ENCODE measurements at regions not wholly inside any gene's neighbourhood (a gene's known extent, or its start where the extent isn't known, plus 50 kb on each side); places are given as distances from the start of the nearest gene placed in this dataset.
"Not testable (repeated sequence)": the region's sequence is repeated elsewhere in the genome, so short reads cannot be mapped to it uniquely, and the experiment has no call there.

GRCh38 chr2:76697439-76697838 is 824.7 kb downstream of the LRRTM4 start:
- DNase-seq, result not testable (repeated sequence)

- no peak for DNase-seq
These were observed 829.3 kb downstream of the LRRTM4 start for GRCh38 chr2:76692908-76693307.

GRCh38 chr2:76688732-76689131 is 833.4 kb downstream of the LRRTM4 start:
- no peak for DNase-seq

GRCh38 chr2:76687923-76688322 is 834.3 kb downstream of the LRRTM4 start:
- DNase-seq, result no peak

- DNase-seq, result no peak
These were observed 837.4 kb downstream of the LRRTM4 start for GRCh38 chr2:76684756-76685155.

GRCh38 chr2:76679025-76679396 is 843.2 kb downstream of the LRRTM4 start:
- no peak for DNase-seq

GRCh38 chr2:76678383-76679024 is 843.7 kb downstream of the LRRTM4 start:
- DNase-seq, result no peak

GRCh38 chr2:76675212-76675611 is 847.0 kb downstream of the LRRTM4 start:
- no peak for DNase-seq

GRCh38 chr2:76672798-76673197 is 849.4 kb downstream of the LRRTM4 start:
- no peak for DNase-seq

- no peak for DNase-seq
These were observed 852.2 kb downstream of the LRRTM4 start for GRCh38 chr2:76669966-76670465.

GRCh38 chr2:76668279-76668678 is 853.9 kb downstream of the LRRTM4 start:
- DNase-seq, result no peak

- no peak for DNase-seq
These were observed 854.3 kb downstream of the LRRTM4 start for GRCh38 chr2:76667821-76668271.

GRCh38 chr2:76642129-76642528 is 880.0 kb downstream of the LRRTM4 start:
- no peak for DNase-seq

GRCh38 chr2:76641506-76641905 is 880.7 kb downstream of the LRRTM4 start:
- DNase-seq, result no peak

GRCh38 chr2:76640905-76641304 is 881.3 kb downstream of the LRRTM4 start:
- DNase-seq, result no peak

GRCh38 chr2:76639171-76639680 is 883.0 kb downstream of the LRRTM4 start:
- DNase-seq, result no peak

- no peak for DNase-seq
These were observed 888.8 kb downstream of the LRRTM4 start for GRCh38 chr2:76633276-76633921.

GRCh38 chr2:76625101-76625500 is 897.1 kb downstream of the LRRTM4 start:
- DNase-seq, result no peak

GRCh38 chr2:76613330-76613729 is 902.6 kb upstream of the GCFC2 start:
- DNase-seq, result no peak

- DNase-seq, result no peak
These were observed 902.0 kb upstream of the GCFC2 start for GRCh38 chr2:76612764-76613163.

- no peak for DNase-seq
These were observed 899.7 kb upstream of the GCFC2 start for GRCh38 chr2:76610451-76610850.

- peak; percentile 91 for DNase-seq
These were observed 889.1 kb upstream of the GCFC2 start for GRCh38 chr2:76599732-76600368.

GRCh38 chr2:76584474-76584873 is 873.8 kb upstream of the GCFC2 start:
- no peak for DNase-seq

- no peak for DNase-seq
These were observed 869.2 kb upstream of the GCFC2 start for GRCh38 chr2:76579911-76580310.
